Liver (tissue), 3 donors: ENCODE measurements at regions not wholly inside any gene's neighbourhood (a gene's known extent, or its start where the extent isn't known, plus 50 kb on each side); places are given as distances from the start of the nearest gene placed in this dataset.

Source experiments
- FOXA1 ChIP-seq: IDR thresholded peaks from 2 replicates; pipeline ENCODE4 v1.6.1; 2016; ENCODE audit warnings: antibody characterized with exemption
- GABPA ChIP-seq, 2 donors: IDR thresholded peaks in 1 of 2; conservative IDR thresholded peaks in 1 of 2; 2 replicates each; pipeline ENCODE4 v1.6.1; 2016; ENCODE audit warnings: antibody characterized with exemption in 2 of 2, mild to moderate bottlenecking in 1 of 2, moderate library complexity in 1 of 2
- RXRA ChIP-seq, 2 donors: IDR thresholded peaks; 2 replicates each; pipeline ENCODE4 v1.6.1; 2017 to 2018; ENCODE audit warnings: antibody characterized with exemption in 2 of 2, mild to moderate bottlenecking in 1 of 2
- TAF1 ChIP-seq: conservative IDR thresholded peaks from 2 replicates; pipeline ENCODE4 v1.6.1; 2016; ENCODE audit warnings: antibody characterized with exemption, mild to moderate bottlenecking
- YY1 ChIP-seq: IDR thresholded peaks from 2 replicates; pipeline ENCODE4 v1.6.1; 2016; ENCODE audit warnings: antibody characterized with exemption, mild to moderate bottlenecking
- TF ChIP-seq, protein P1 (sequence below): fragments of 150-350 bp; IDR thresholded peaks from 2 replicates; pipeline ENCODE4 v1.5.1; 2017; ENCODE audit warnings: improper control_type of control experiment, low read depth, low read length; ENCODE audit not compliant: missing input control
- TF ChIP-seq, protein P2 (sequence below): IDR thresholded peaks from 2 replicates; pipeline ENCODE4 v1.6.1; 2016; ENCODE audit warnings: antibody characterized with exemption, mild to moderate bottlenecking
- TF ChIP-seq, protein P3 (sequence below): IDR thresholded peaks from 2 replicates; pipeline ENCODE4 v1.6.1; 2016; ENCODE audit warnings: antibody characterized with exemption
- TF ChIP-seq, protein P4 (sequence below): IDR thresholded peaks from 2 replicates; pipeline ENCODE4 v1.6.1; 2016; ENCODE audit warnings: antibody characterized with exemption
- donor health status: healthy.
- donor health status: healthy.

DNA sequence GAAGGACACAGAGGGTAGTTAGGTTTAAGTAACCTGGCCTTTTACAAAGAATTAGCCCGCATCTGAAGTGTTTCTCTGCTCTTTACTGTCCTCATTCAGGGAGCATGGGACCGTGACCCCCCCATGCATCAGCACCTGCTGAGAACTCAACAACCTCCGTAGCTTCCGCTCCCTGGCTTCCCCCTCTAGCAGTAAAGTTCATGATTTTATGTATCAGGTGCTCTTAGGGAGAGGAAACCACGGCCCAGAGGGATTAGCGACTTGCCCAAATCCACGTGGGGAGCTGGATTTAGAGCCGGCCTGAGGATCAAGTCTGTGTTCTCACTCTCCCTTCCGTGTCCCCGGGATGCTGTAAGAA lies 284.6 kb upstream of the GATB start:
- TF ChIP-seq GABPA (IDR thresholded peaks at IDR 0.05 in 1 of 2, conservative IDR thresholded peaks at IDR 0.05 in 1 of 2) (no peak), TAF1 (no peak), RXRA (IDR thresholded peaks at IDR 0.05) (no peak), FOXA1 (no peak), YY1 (no peak)
- TF ChIP-seq, protein P1, sequence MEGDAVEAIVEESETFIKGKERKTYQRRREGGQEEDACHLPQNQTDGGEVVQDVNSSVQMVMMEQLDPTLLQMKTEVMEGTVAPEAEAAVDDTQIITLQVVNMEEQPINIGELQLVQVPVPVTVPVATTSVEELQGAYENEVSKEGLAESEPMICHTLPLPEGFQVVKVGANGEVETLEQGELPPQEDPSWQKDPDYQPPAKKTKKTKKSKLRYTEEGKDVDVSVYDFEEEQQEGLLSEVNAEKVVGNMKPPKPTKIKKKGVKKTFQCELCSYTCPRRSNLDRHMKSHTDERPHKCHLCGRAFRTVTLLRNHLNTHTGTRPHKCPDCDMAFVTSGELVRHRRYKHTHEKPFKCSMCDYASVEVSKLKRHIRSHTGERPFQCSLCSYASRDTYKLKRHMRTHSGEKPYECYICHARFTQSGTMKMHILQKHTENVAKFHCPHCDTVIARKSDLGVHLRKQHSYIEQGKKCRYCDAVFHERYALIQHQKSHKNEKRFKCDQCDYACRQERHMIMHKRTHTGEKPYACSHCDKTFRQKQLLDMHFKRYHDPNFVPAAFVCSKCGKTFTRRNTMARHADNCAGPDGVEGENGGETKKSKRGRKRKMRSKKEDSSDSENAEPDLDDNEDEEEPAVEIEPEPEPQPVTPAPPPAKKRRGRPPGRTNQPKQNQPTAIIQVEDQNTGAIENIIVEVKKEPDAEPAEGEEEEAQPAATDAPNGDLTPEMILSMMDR, result no peak
- TF ChIP-seq, protein P2, sequence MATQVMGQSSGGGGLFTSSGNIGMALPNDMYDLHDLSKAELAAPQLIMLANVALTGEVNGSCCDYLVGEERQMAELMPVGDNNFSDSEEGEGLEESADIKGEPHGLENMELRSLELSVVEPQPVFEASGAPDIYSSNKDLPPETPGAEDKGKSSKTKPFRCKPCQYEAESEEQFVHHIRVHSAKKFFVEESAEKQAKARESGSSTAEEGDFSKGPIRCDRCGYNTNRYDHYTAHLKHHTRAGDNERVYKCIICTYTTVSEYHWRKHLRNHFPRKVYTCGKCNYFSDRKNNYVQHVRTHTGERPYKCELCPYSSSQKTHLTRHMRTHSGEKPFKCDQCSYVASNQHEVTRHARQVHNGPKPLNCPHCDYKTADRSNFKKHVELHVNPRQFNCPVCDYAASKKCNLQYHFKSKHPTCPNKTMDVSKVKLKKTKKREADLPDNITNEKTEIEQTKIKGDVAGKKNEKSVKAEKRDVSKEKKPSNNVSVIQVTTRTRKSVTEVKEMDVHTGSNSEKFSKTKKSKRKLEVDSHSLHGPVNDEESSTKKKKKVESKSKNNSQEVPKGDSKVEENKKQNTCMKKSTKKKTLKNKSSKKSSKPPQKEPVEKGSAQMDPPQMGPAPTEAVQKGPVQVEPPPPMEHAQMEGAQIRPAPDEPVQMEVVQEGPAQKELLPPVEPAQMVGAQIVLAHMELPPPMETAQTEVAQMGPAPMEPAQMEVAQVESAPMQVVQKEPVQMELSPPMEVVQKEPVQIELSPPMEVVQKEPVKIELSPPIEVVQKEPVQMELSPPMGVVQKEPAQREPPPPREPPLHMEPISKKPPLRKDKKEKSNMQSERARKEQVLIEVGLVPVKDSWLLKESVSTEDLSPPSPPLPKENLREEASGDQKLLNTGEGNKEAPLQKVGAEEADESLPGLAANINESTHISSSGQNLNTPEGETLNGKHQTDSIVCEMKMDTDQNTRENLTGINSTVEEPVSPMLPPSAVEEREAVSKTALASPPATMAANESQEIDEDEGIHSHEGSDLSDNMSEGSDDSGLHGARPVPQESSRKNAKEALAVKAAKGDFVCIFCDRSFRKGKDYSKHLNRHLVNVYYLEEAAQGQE, result no peak
- TF ChIP-seq, protein P3, sequence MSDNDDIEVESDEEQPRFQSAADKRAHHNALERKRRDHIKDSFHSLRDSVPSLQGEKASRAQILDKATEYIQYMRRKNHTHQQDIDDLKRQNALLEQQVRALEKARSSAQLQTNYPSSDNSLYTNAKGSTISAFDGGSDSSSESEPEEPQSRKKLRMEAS, result no peak
- TF ChIP-seq, protein P4, sequence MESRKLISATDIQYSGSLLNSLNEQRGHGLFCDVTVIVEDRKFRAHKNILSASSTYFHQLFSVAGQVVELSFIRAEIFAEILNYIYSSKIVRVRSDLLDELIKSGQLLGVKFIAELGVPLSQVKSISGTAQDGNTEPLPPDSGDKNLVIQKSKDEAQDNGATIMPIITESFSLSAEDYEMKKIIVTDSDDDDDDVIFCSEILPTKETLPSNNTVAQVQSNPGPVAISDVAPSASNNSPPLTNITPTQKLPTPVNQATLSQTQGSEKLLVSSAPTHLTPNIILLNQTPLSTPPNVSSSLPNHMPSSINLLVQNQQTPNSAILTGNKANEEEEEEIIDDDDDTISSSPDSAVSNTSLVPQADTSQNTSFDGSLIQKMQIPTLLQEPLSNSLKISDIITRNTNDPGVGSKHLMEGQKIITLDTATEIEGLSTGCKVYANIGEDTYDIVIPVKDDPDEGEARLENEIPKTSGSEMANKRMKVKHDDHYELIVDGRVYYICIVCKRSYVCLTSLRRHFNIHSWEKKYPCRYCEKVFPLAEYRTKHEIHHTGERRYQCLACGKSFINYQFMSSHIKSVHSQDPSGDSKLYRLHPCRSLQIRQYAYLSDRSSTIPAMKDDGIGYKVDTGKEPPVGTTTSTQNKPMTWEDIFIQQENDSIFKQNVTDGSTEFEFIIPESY, result no peak
